K562 (cell line): ENCODE measurements at regions not wholly inside any gene's neighbourhood (a gene's known extent, or its start where the extent isn't known, plus 50 kb on each side); places are given as distances from the start of the nearest gene placed in this dataset.

Experiments used
- FIP1L1 ChIP-seq: fragments of 200-400 bp; formaldehyde crosslinking; IDR thresholded peaks from 2 replicates; pipeline ENCODE4 v1.6.1; 2018; ENCODE audit warnings: mild to moderate bottlenecking, low read depth, low read length; ENCODE audit not compliant: poor library complexity, severe bottlenecking
- HMGN3 ChIP-seq: IDR thresholded peaks from 2 replicates; pipeline ENCODE4 v1.6.1; 2011; ENCODE audit warnings: borderline replicate concordance, low read depth, mild to moderate bottlenecking, mixed read lengths, low read length; ENCODE audit not compliant: insufficient read length; ENCODE audit errors: extremely low read depth
- HNRNPL ChIP-seq: fragments of 200-400 bp; formaldehyde crosslinking; IDR thresholded peaks from 2 replicates; pipeline ENCODE4 v1.6.1; 2017; ENCODE audit warnings: low read depth, mild to moderate bottlenecking, low read length
- KDM2B ChIP-seq: fragments of 250-450 bp; sonication (Bioruptor Pico); IDR thresholded peaks from 2 replicates; pipeline ENCODE4 v1.8.0; 2021; ENCODE audit warnings: mild to moderate bottlenecking, moderate library complexity
- NFXL1 ChIP-seq: fragments of 450-650 bp; formaldehyde crosslinking; IDR thresholded peaks from 2 replicates; pipeline ENCODE4 v1.4.0; 2021; ENCODE audit warnings: mild to moderate bottlenecking
- PRMT5 ChIP-seq: sonication (generic); formaldehyde crosslinking; IDR thresholded peaks from 2 replicates; pipeline ENCODE4 v1.5.0; 2020; ENCODE audit warnings: missing genetic modification reagents
- RHOXF2B ChIP-seq: fragments of 250-450 bp; sonication (Bioruptor Pico); conservative IDR thresholded peaks from 2 replicates; pipeline ENCODE4 v1.5.1; 2021
- ZNF124 ChIP-seq: sonication (generic); formaldehyde crosslinking; IDR thresholded peaks from 2 replicates; pipeline ENCODE4 v1.8.1; 2022; ENCODE audit warnings: missing genetic modification reagents
- ZSCAN32 ChIP-seq: fragments of 450-650 bp; formaldehyde crosslinking; IDR thresholded peaks from 2 replicates; pipeline ENCODE4 v1.4.0; 2020; ENCODE audit warnings: mild to moderate bottlenecking, moderate library complexity
- TF ChIP-seq, protein P1 (sequence below), 2 experiments: fragments of 450-650 bp; IDR thresholded peaks; 2 replicates each; pipeline ENCODE4 v1.6.1; 2016; ENCODE audit warnings: mild to moderate bottlenecking in 2 of 2, borderline replicate concordance in 1 of 2, low read depth in 1 of 2, moderate library complexity in 1 of 2

GRCh38 chr2:12110481-12110880 is 364.0 kb downstream of the LPIN1 start (continued):
- TF ChIP-seq, protein P1, sequence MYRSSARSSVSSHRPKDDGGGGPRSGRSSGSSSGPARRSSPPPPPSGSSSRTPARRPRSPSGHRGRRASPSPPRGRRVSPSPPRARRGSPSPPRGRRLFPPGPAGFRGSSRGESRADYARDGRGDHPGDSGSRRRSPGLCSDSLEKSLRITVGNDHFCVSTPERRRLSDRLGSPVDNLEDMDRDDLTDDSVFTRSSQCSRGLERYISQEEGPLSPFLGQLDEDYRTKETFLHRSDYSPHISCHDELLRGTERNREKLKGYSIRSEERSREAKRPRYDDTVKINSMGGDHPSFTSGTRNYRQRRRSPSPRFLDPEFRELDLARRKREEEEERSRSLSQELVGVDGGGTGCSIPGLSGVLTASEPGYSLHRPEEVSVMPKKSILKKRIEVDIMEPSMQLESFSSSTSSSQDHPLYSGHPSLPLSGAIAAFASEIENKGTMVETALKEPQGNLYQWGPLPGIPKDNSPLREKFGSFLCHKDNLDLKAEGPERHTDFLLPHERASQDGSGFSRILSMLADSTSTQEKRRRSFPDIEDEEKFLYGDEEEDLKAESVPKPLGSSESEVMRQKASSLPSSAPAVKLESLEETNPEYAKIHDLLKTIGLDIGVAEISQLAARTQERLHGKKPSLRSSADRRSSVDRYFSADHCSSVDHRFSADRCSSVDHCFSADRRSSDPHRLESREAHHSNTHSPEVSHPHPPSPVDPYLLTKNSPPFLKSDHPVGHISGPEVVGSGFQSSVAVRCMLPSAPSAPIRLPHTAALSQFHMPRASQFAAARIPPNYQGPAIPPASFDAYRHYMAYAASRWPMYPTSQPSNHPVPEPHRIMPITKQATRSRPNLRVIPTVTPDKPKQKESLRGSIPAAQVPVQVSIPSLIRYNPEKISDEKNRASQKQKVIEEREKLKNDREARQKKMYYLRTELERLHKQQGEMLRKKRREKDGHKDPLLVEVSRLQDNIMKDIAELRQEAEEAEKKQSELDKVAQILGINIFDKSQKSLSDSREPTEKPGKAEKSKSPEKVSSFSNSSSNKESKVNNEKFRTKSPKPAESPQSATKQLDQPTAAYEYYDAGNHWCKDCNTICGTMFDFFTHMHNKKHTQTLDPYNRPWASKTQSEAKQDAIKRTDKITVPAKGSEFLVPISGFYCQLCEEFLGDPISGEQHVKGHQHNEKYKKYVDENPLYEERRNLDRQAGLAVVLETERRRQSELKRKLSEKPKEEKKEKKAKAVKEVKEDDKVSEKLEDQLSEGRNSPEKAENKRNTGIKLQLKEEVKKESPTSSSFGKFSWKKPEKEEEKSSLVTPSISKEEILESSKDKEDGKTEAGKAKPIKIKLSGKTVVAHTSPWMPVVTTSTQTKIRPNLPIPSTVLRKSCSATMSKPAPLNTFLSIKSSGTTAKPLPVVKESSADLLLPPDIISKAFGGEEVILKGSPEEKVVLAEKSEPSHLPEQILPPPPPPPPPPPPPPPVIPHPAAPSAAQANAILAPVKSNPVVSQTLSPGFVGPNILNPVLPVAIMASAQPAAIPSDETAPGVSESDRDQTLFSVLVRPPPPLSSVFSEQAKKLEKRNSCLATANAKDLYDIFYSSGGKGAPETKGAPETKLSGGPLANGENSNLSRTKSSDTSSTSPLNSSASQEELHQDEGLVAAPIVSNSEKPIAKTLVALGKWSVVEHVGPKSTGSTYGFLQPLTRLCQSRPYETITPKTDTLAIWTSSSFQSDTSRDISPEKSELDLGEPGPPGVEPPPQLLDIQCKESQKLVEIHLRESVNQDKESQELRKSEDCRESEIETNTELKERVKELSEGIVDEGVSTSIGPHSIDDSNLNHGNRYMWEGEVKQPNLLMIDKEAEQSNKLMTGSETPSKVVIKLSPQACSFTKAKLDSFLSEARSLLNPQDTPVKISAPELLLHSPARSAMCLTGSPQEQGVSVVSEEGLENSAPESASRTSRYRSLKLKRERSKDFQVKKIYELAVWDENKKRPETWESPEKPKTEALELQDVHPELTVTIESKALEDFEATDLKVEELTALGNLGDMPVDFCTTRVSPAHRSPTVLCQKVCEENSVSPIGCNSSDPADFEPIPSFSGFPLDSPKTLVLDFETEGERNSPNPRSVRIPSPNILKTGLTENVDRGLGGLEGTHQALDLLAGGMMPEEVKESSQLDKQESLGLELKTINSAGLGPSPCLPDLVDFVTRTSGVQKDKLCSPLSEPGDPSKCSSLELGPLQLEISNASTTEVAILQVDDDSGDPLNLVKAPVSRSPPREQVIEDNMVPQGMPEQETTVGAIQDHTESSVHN (IDR thresholded peaks at IDR 0.05; ENCODE audit: borderline replicate concordance in 1 of 2, low read depth in 1 of 2): no peak
- TF ChIP-seq KDM2B (CRISPR knock-in tag) (no peak), HNRNPL (no peak), RHOXF2B (CRISPR knock-in tag) (no peak), NFXL1 (CRISPR knock-in tag) (no peak), PRMT5 (no peak), ZSCAN32 (CRISPR knock-in tag) (no peak), FIP1L1 (no peak), ZNF124 (CRISPR knock-in tag) (no peak), HMGN3 (no peak)
